ENCODE measurements at regions not wholly inside any gene's neighbourhood (a gene's known extent, or its start where the extent isn't known, plus 50 kb on each side); places are given as distances from the start of the nearest gene placed in this dataset.

GRCh38 chr4:110853242-110853641 is 230.4 kb upstream of the PITX2 start:
- no peaks in the 10 kb centered on the region for H3K79me2 ChIP-seq (ENCODE audit: low read length)
- no peaks in the 10 kb centered on the region for H3K36me3 ChIP-seq (replicated peaks; ENCODE audit: insufficient read depth, low read length)
- H3K9me2 ChIP-seq (replicated peaks; ENCODE audit: insufficient read depth, low read length), result no peaks in the 10 kb centered on the region
- H3K4me1 ChIP-seq (ENCODE audit: low read length), result no peaks in the 10 kb centered on the region
- H3F3A ChIP-seq (ENCODE audit: insufficient read depth, low read length), result no peaks in the 10 kb centered on the region
- TF ChIP-seq EZH2phosphoT487 (IDR thresholded peaks at IDR 0.05; ENCODE audit: low read length), result no peak
- TF ChIP-seq EZH2 (optimal IDR thresholded peaks at IDR 0.05; ENCODE audit: low read depth, low read length), result no peak
- no peak for TF ChIP-seq CTCF (IDR thresholded peaks at IDR 0.05; ENCODE audit: low read length)
- no peak overlapping the region for H3K9ac ChIP-seq (ENCODE audit: low read length)
- H3K27ac ChIP-seq (ENCODE audit: low read length), result no peak overlapping the region
- no peak for DNase-seq
- no peaks in the 10 kb centered on the region for H3K27me3 ChIP-seq (replicated peaks; ENCODE audit: insufficient read depth, low read length)
- no peaks in the 10 kb centered on the region for H3K9me3 ChIP-seq (replicated peaks; ENCODE audit: insufficient read depth, low read length)
- no peak overlapping the region for H2AFZ ChIP-seq (ENCODE audit: low read length)
- no peak overlapping the region for H3K4me3 ChIP-seq (ENCODE audit: low read length)
- no peak overlapping the region for H3K4me2 ChIP-seq (ENCODE audit: low read depth, low read length)
- no peaks in the 10 kb centered on the region for H4K20me1 ChIP-seq (ENCODE audit: insufficient read depth, low read length)

GRCh38 chr4:110854021-110854678 is 231.3 kb upstream of the PITX2 start:
- H3K4me1 ChIP-seq (ENCODE audit: low read length), result no peaks in the 10 kb centered on the region
- no peak overlapping the region for H3K27ac ChIP-seq (ENCODE audit: low read length)
- H3K9me2 ChIP-seq (replicated peaks; ENCODE audit: insufficient read depth, low read length), result no peaks in the 10 kb centered on the region
- no peaks in the 10 kb centered on the region for H3K27me3 ChIP-seq (replicated peaks; ENCODE audit: insufficient read depth, low read length)
- no peak for TF ChIP-seq CTCF (IDR thresholded peaks at IDR 0.05; ENCODE audit: low read length)
- TF ChIP-seq EZH2 (optimal IDR thresholded peaks at IDR 0.05; ENCODE audit: low read depth, low read length), result no peak
- TF ChIP-seq EZH2phosphoT487 (IDR thresholded peaks at IDR 0.05; ENCODE audit: low read length), result no peak
- H3K36me3 ChIP-seq (replicated peaks; ENCODE audit: insufficient read depth, low read length), result no peaks in the 10 kb centered on the region
- H3K4me2 ChIP-seq (ENCODE audit: low read depth, low read length), result no peak overlapping the region
- H4K20me1 ChIP-seq (ENCODE audit: insufficient read depth, low read length), result no peaks in the 10 kb centered on the region
- no peaks in the 10 kb centered on the region for H3K79me2 ChIP-seq (ENCODE audit: low read length)
- no peak overlapping the region for H2AFZ ChIP-seq (ENCODE audit: low read length)
- no peaks in the 10 kb centered on the region for H3F3A ChIP-seq (ENCODE audit: insufficient read depth, low read length)
- H3K4me3 ChIP-seq (ENCODE audit: low read length), result no peak overlapping the region
- DNase-seq, result no peak
- no peak overlapping the region for H3K9ac ChIP-seq (ENCODE audit: low read length)
- no peaks in the 10 kb centered on the region for H3K9me3 ChIP-seq (replicated peaks; ENCODE audit: insufficient read depth, low read length)

GRCh38 chr4:110860125-110860524 is 237.2 kb upstream of the PITX2 start:
- Histone ChIP-seq H4K20me1 (ENCODE audit: insufficient read depth, low read length) (no peaks in the 10 kb centered on the region), H3F3A (ENCODE audit: insufficient read depth, low read length) (no peaks in the 10 kb centered on the region), H3K27ac (ENCODE audit: low read length) (no peak overlapping the region), H3K4me2 (ENCODE audit: low read depth, low read length) (no peak overlapping the region), H3K4me3 (ENCODE audit: low read length) (no peak overlapping the region), H3K9me2 (replicated peaks; ENCODE audit: insufficient read depth, low read length) (no peaks in the 10 kb centered on the region), H3K9ac (ENCODE audit: low read length) (no peak overlapping the region), H3K79me2 (ENCODE audit: low read length) (no peaks in the 10 kb centered on the region), H2AFZ (ENCODE audit: low read length) (no peak overlapping the region), H3K36me3 (replicated peaks; ENCODE audit: insufficient read depth, low read length) (no peaks in the 10 kb centered on the region), H3K4me1 (ENCODE audit: low read length) (no peaks in the 10 kb centered on the region), H3K9me3 (replicated peaks; ENCODE audit: insufficient read depth, low read length) (no peaks in the 10 kb centered on the region), H3K27me3 (replicated peaks; ENCODE audit: insufficient read depth, low read length) (no peaks in the 10 kb centered on the region)
- no peak for DNase-seq
- TF ChIP-seq EZH2phosphoT487 (IDR thresholded peaks at IDR 0.05; ENCODE audit: low read length) (no peak), CTCF (IDR thresholded peaks at IDR 0.05; ENCODE audit: low read length) (no peak), EZH2 (optimal IDR thresholded peaks at IDR 0.05; ENCODE audit: low read depth, low read length) (no peak)

Data from MM.1S (cell line).